GM19239 (cell line): ENCODE measurements at regions not wholly inside any gene's neighbourhood (a gene's known extent, or its start where the extent isn't known, plus 50 kb on each side); places are given as distances from the start of the nearest gene placed in this dataset.

ENCODE experiments used
- DNase-seq: peaks from one replicate; pipeline ENCODE4 v3.0.0; 2011; ENCODE audit warnings: low spot score; ENCODE audit not compliant: insufficient read length
- FAIRE-seq: peaks from 2 replicates; lab custom pipeline; 2011; peaks lifted over from hg19 to GRCh38; lab: Jason Lieb, UNC

DNA sequence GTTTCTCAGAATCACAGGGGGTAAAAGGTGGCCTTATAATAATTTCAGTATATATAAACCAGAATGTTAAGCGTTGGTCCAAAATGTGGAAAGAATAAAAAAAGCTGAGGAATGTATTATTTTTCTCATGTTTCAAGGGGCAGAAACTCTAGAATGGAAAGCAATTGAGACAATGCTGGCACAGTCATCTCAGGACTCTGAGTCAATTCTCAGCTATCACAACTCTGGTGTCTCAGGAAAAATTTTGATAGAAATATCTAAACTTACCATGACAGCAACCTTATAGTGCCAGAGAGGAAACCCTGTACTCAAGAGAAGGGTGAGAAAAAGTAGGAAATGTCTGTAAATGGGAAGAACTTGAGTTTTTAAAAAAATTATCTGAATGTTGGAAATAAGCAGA is 1189.4 kb upstream of the NUDT12 start:
- DNase-seq (no peak), FAIRE-seq (no peak)

DNA sequence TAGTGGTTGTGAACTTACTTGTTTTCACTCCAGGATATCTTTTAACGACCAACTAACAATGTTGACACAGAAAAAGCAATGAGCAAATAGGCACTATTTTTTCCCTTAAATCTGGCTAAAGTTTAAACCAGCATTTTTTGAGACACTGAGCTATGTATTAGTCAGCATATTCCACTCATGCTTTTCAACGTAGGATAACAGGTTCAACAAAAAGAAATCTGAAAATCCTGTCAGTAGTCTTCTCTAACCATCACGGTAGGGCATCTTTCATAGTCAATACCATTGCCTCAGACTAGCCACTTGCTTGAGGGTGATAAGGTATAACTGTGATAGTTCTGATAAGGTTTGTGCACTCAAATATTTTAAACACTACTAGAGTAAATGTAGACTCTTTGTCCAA is 1177.3 kb upstream of the NUDT12 start:
- no peak for DNase-seq
- no peak for FAIRE-seq

DNA sequence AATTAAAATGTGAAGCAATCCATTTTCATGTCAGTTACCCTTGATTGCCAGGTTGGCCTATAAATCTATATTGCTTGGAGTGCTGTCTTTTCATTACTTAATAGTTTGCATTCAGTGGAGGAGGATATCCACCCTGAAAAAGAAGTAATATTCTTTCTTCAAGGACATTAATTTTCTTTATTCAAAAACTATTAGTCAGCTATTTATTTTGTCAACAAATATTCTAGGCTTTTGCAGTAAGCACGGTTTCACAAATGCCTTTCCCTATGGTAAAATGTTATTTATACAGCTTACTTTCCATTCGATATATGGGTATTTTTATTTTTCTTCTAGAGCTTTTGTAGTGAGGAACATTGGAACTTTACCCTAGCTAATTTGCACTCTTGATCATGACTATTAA is 1176.9 kb upstream of the NUDT12 start:
- no peak for FAIRE-seq
- DNase-seq: no peak

DNA sequence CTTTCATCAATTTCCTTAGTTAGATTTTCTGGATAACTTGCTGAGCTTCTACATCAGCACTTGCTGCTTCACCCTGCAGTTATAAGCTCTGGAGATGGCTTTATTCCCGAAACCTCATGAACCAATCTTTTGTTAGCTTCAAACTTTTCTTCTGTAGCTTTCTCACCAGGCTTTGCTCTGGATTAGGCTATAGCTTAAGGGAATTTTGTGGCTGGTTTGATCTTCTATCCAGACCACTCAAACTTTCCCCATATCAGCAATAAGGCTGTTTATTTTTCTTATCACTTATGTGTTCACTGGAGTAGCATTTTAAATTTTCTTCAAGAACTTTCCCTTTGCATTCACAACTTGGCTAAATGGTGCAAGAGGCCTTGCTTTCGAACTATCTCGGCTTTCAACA is 1173.5 kb upstream of the NUDT12 start:
- DNase-seq: no peak
- no peak for FAIRE-seq

DNA sequence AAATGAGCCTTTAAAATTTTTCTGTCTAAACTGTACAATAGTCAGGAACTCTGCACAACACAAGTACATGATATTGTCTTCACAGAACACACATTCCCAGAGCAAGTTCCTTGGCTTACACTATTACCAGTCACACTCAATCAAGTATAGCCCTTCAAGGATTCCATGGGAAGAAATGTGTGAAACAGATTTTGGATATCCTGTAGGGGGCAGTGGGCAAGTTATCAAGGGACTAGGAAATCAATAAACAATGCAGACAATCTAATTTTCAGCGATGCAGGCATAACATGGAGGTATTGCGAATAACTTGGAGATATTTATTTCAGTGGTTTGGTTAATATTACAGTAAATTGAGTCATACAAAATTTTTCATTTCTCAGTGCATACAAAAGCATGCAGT is 1171.5 kb upstream of the NUDT12 start:
- FAIRE-seq: no peak

DNA sequence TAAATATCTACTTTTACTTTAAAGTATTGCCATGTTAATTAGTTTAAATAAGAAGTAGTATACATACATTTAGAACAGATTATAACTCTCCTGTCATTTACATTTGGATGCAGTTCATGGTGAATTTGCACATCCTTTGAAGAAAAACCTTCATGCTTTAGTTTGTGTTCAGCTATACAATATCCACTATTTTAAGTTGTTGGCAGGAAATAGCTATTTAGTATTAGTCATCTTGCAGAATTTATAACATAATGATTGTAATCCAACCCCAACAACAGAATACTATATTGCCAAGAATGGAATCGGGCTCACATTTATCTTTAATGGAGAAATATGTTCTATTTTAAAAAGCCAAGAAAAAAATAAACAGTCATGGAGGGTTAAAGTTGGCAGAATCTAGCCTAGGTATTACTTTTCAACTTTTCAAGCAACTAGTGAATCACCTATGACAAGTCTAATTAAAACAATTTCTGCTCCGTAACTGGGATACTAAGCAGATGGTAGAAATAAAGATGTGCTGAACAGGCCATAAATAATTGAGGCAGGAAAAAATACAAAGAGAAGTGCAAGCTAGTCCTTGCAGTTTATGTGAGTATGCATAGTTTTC is 1170.6 kb upstream of the NUDT12 start:
- no peak for DNase-seq
- no peak for FAIRE-seq

More for the DNA sequence above, 1171.5 kb upstream of the NUDT12 start:
- no peak for DNase-seq

DNA sequence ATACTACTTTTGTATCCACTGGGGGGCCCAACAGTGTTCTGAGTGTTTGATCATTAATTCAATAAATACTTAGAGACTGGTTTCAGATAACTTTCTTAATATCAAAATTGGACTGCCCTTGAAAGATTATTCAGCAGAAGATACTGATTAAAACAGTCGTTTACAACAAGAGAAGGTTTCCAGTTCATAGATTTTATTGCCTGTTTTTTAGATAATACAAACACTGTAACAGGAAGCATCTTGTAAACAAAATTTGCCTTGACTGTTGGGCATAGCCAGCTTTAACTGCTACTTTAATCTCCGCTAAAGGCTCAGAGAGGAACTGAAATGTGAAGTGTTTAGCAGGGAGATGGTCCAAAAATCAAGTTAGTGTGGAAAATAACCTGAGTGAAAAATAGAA is 1168.7 kb upstream of the NUDT12 start:
- FAIRE-seq (no peak), DNase-seq (no peak)

DNA sequence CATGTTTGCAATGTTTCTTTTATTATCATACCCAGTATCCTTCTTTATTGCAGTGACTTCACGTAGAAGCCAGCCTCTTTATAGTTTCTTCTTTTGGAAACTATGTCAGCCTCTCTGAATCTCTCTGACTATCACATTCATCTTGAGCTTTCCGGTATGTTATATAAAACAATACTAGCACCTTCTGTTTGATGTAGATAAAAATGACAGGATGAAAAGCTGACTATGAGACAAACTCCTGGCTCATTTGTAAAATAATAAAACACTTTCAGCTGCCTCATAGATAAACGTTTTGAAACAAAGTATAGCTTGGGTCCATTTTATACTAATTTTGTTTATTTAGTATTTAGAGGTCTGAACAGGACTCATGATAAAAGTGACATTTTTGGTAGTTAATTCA is 1145.4 kb upstream of the NUDT12 start:
- FAIRE-seq: no peak

DNA sequence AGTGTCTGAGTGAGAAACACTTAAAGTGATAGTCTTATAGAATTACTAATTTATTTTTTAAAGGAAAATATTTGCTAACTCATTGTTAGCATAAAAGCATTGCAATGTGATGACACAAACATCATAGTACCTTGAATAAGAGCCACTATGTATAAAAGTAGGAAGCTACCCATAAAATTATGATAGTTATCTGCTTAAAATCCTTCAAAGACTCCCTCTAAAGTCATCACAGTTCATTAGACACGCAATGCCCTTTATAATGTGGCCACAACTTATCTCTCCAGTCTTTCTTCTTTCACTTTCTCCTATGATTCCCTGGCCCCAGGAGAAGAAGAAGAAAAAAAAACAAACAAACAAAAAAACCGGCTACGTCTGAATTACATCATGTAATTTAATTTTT is 1144.0 kb upstream of the NUDT12 start:
- no peak for DNase-seq
- FAIRE-seq: no peak

More for the DNA sequence above, 1145.4 kb upstream of the NUDT12 start:
- no peak for DNase-seq

DNA sequence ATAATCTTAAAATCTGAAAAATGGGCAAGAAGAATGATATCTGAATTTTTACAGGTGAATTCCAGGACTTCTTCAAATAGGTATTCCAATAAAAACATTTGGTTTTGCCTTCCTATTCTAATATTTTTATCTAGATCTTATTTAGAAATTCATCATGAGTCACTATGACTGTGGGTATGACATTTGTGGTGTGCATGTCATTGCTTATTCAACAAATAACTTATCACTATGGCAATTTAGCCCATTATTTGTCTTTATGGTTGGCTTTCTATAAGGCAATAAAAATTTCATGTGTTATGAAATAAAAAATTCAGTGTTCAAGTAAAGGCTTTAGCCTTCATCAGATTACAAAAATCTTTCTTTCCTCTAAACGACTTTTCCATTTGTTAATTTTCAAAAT is 1139.6 kb upstream of the NUDT12 start:
- DNase-seq: no peak
- no peak for FAIRE-seq

DNA sequence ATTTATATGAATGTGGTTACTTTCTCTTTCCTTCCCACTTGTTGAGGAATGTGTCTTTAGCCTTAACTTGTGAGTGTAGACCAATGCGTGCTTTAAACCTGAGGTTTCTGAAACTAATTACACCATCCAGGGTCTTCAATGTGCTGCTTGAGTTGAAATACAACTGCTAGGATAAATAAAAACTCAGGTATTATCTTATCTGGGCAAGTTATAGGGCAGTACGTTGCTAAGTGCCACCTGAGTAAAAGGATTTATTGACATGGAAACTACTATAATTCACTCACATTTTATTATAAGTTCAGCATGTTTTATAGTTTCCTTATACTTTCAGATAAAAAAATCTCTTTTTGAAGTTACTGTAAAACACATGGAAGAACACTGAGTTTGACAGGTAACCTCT is 1136.8 kb upstream of the NUDT12 start:
- no peak for FAIRE-seq
- no peak for DNase-seq

DNA sequence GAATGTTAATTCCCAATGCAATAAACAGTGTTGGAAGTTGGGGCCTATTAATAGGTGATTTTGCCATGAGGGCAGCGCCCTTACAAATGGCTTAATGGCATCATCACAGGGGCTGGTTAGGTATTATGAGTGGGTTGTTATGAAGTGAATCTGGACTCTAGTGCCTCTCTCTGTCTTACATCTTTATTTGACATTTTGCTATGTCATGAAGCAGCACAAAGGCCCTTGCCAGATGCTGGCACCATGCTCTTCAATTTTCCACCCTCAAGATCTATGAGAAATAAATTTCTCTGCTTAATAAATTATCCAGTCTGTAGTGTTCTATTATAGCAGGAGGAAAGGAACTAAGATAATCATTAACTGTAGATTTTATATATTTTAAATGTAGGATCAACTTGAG is 1098.7 kb upstream of the NUDT12 start:
- DNase-seq (no peak), FAIRE-seq (no peak)

DNA sequence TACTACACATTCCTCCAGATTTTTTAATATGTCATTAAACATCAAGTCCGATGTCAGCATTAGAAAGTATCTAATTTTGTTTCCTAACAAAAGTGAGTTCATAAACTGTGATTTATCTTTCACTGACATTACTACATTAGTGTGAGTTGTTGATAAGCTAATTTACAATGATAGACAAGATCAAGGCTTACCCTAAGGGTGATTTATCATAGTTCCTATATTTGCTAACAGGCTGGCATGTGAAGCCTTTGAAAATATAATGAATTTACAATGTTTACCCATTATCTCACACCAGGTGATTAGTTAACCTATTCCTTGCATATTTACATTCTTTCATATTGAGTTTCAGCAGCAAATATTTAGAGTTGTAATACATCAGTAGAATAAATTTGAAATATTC is 1096.9 kb upstream of the NUDT12 start:
- DNase-seq: no peak
- FAIRE-seq: peak; percentile 11

DNA sequence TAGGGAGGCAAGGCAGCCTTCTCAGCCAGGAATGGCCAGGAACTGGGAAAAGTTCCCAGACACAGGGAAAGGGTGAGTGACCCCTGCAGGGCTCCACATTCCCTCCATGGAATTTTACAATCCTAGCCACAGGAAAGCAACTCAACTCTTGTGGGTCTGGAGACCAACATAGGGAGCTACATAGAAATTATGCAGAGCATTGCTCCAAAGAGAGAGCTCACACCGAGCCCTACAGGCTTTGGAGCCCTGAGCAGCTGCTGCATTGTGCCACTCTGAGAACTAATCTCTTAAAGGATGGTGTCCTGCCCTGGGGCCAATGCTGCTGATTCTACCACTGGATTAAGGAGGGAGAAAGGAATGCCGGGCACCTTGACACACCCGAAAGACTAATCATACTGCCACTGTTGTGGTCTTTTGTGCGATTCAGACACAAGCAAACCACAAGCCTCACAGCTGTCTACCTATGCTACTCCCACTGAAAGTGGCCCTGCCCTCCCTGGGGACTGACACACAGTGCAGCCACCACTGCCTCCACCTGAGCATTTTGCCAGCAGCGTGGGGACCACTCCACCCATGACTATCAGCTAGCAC is 1089.8 kb upstream of the NUDT12 start:
- no peak for DNase-seq
- no peak for FAIRE-seq

DNA sequence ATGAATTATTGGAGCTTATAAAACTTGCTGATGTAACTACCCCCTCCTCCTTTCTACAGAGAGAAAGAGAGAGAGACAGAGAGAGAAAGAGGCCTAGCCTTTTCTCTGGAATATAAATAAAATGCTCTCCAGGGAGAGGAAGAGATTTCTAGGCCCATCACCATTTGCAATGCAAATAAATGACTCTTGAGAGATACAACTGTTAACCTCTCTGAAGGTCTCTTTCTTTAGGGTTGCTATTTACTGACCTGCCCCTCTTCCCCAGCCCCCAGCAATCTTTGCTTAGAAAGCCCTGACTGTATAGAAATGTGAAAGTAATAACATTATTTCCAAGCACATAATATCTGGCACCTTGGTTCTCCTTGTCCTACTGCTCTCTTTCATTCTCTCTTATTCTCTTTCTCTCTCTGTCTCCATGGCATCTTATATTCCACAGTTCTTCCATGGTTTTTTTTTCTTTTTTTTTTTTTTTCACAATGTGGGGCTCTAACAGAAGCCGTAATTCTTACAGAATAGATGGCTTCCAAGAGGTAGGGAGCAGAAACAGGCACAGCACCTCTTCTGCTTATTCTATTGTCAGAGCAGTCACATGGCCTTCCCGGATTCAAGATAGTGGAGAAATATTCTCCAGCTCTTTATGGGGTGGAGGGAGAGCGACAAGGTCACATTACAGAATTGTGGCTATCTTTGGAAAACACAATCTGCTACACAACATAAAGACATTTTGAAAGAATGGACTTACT is 1087.9 kb upstream of the NUDT12 start:
- DNase-seq: no peak
- FAIRE-seq: no peak

DNA sequence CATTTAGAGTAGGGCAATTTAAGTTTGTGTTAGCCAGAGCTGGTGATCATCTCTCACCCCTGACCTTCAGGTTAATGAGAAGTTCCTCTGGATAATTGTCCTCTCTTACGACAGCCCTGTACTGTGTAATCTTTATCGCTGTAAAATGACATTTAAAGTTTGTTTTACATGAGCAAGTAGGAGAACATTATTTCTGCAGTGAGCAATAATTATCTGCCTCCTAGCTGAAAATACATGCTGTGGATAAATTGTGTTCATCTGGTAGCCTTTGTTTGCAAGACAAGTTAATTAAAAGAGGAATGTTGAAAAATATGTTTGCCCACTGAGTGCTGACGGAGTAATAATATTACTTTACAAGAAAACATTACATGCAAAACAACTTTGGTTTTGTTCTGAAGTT is 1083.8 kb upstream of the NUDT12 start:
- DNase-seq (no peak), FAIRE-seq (no peak)

DNA sequence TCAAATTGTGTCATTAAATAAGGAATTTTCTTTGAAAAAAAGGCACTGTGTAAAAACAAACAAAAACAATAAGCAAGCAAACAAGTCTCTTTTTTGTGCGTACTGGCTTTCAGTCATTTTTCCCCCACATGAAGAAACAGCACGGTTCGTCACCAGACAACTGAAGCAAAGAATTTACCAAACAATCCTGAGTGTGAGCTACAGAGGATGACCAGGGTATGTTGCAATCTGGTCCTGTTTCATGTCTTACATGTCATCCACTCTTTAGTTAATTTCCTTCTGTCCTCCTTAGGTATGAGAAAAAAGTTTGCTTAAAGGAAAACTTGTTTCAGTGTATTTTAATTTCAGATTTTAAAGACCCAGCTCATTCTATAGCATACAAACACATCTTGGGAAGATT is 1080.7 kb upstream of the NUDT12 start:
- DNase-seq (no peak), FAIRE-seq (no peak)

DNA sequence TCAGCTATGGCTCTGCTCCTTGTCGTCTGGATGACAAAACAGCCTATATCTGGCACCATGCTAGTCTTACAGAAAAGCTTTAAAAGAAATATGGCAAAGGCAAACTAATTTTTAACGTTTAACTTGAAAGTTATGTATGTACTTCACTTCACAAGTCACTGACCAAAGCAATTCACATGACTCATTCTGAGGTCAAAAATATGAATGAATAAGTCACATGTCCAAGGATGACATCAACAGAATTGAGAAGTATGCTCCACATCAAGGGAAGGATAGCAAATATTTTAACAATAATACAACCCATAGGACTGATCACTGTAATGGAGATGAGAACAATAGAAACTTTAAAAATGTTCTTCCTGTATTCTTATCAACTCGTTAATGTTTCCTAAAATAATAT is 1072.6 kb upstream of the NUDT12 start:
- DNase-seq (no peak), FAIRE-seq (no peak)

DNA sequence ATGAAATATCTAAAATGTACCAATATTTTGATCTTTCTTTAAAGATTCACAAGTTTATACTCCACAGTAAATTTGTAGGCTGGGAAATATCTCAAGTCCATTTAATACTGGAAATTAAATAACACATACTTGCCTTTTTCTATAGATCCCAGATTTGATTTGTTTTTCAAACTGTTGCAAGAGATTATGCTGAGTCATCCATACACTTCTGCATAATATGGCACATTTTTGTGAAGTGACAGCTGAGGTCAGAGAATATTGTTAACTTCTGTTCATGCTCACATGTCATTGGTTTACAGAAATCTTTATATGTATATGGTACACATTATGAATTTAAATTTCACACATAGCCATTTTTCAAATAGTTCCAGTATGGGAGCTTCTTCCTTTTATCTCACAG is 1066.3 kb upstream of the NUDT12 start:
- DNase-seq (no peak), FAIRE-seq (no peak)

DNA sequence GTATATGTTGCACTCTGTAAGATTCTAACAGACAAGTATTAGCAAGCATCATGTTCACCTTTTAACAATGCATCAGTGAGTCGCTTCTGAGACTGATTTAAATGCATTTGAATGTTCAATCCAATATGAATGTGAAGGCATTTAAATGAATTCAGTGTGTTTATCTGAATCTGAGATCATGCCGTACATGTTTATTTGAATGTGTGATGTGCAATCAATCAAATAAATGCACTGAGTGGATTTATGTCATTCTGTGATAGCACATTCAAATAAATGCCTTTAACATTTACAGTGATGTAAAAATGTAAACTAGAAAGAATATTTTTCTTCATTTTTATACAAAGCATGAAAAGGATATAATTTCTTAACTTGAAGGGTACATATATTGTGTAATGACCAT is 1063.5 kb upstream of the NUDT12 start:
- FAIRE-seq: no peak
- DNase-seq: no peak

DNA sequence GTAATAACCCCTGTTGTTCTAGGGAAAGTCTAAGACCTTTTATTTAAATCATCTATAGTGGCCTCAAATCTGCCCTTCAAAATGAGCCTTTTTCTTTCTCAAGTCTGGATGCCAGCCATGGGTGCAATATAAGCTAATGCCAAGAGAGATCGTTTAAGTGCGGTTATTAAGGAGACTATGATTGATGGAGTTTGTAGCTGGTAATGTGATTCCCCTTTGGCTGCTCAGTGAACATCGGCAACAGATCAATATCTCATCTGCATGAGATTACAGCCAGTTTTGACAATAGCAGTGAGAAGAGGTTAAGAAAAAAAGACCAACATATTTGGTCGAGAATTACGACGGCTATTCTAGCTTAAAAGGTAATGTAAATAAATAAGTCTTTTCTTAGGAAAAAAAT is 1049.4 kb upstream of the NUDT12 start:
- DNase-seq (no peak), FAIRE-seq (no peak)
